H1 (cell line): ENCODE measurements at regions not wholly inside any gene's neighbourhood (a gene's known extent, or its start where the extent isn't known, plus 50 kb on each side); places are given as distances from the start of the nearest gene placed in this dataset.

Experiments
- GABPA ChIP-seq: IDR thresholded peaks from 2 replicates; pipeline ENCODE4 v1.6.1; 2011; ENCODE audit warnings: mild to moderate bottlenecking, low read length, moderate library complexity, borderline replicate concordance; ENCODE audit not compliant: insufficient read depth
- HDAC6 ChIP-seq: IDR thresholded peaks from one replicate; pipeline ENCODE4 v1.7.1; 2012; ENCODE audit warnings: low read depth, mild to moderate bottlenecking, inconsistent platforms, low read length, moderate library complexity
- JUN ChIP-seq: IDR thresholded peaks from 2 replicates; pipeline ENCODE4 v1.6.1; 2011; ENCODE audit warnings: low read depth, mild to moderate bottlenecking, improper control_type of control experiment, low read length
- MAFK ChIP-seq: IDR thresholded peaks from 2 replicates; pipeline ENCODE4 v1.6.1; 2012; ENCODE audit warnings: low read depth, mild to moderate bottlenecking, improper control_type of control experiment, low read length
- POLR2AphosphoS5 ChIP-seq: IDR thresholded peaks from 2 replicates; pipeline ENCODE4 v1.6.1; 2011; ENCODE audit warnings: low read depth, low read length
- RAD21 ChIP-seq, 2 experiments: IDR thresholded peaks in 1 of 2; conservative IDR thresholded peaks in 1 of 2; 2 replicates each; pipeline ENCODE4 v1.6.1; 2011; ENCODE audit warnings: low read depth in 2 of 2, low read length in 2 of 2, improper control_type of control experiment in 1 of 2, inconsistent platforms in 1 of 2, mild to moderate bottlenecking in 1 of 2, moderate library complexity in 1 of 2
- RXRA ChIP-seq: IDR thresholded peaks from 2 replicates; pipeline ENCODE4 v1.6.1; 2011; ENCODE audit warnings: low read depth, mild to moderate bottlenecking, low read length, moderate library complexity; ENCODE audit not compliant: insufficient read depth
- TAF1 ChIP-seq: IDR thresholded peaks from 2 replicates; pipeline ENCODE4 v1.6.1; 2011; ENCODE audit warnings: mild to moderate bottlenecking, low read depth, low read length
- TEAD4 ChIP-seq: IDR thresholded peaks from 2 replicates; pipeline ENCODE4 v1.6.1; 2012; ENCODE audit warnings: low read depth, low read length, inconsistent platforms, mixed read lengths
- YY1 ChIP-seq: IDR thresholded peaks from 2 replicates; pipeline ENCODE4 v1.6.1; 2011; ENCODE audit warnings: low read depth, mild to moderate bottlenecking, low read length
- TF ChIP-seq, protein P1 (sequence below), 3 experiments: IDR thresholded peaks; 1 replicate in 2 of 3; 2 replicates in 1 of 3; pipeline versions ENCODE4 v1.5.1 to v1.6.1; 2011; ENCODE audit warnings: low read length in 3 of 3, mild to moderate bottlenecking in 3 of 3, inconsistent platforms in 2 of 3, low read depth in 1 of 3, moderate library complexity in 1 of 3; ENCODE audit not compliant: insufficient read depth in 1 of 3; ENCODE audit errors: control extremely low read depth in 1 of 3

- TF ChIP-seq, protein P1, sequence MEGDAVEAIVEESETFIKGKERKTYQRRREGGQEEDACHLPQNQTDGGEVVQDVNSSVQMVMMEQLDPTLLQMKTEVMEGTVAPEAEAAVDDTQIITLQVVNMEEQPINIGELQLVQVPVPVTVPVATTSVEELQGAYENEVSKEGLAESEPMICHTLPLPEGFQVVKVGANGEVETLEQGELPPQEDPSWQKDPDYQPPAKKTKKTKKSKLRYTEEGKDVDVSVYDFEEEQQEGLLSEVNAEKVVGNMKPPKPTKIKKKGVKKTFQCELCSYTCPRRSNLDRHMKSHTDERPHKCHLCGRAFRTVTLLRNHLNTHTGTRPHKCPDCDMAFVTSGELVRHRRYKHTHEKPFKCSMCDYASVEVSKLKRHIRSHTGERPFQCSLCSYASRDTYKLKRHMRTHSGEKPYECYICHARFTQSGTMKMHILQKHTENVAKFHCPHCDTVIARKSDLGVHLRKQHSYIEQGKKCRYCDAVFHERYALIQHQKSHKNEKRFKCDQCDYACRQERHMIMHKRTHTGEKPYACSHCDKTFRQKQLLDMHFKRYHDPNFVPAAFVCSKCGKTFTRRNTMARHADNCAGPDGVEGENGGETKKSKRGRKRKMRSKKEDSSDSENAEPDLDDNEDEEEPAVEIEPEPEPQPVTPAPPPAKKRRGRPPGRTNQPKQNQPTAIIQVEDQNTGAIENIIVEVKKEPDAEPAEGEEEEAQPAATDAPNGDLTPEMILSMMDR (IDR thresholded peaks at IDR 0.05; ENCODE audit: control extremely low read depth in 1 of 3, insufficient read depth in 1 of 3, low read depth in 1 of 3, low read length in 3 of 3): no peak
- no peak for TF ChIP-seq JUN
- no peak for TF ChIP-seq MAFK
- no peak for TF ChIP-seq YY1
- TF ChIP-seq GABPA: no peak
- no peak for TF ChIP-seq POLR2AphosphoS5
- TF ChIP-seq RXRA: no peak
- TF ChIP-seq TAF1: no peak
- no peak for TF ChIP-seq RAD21 (IDR thresholded peaks at IDR 0.05 in 1 of 2, conservative IDR thresholded peaks at IDR 0.05 in 1 of 2; ENCODE audit: low read depth in 2 of 2, low read length in 2 of 2)
- TF ChIP-seq HDAC6: no peak
- TF ChIP-seq TEAD4: no peak
Measured at GRCh38 chr3:161695811-161696210, 199.2 kb downstream of the OTOL1 start.
